COLO829 (cell line): ENCODE measurements at regions not wholly inside any gene's neighbourhood (a gene's known extent, or its start where the extent isn't known, plus 50 kb on each side); places are given as distances from the start of the nearest gene placed in this dataset.
A peak's percentile ranks its signal among the peaks of the same experiment; 100 is the strongest.
"Not testable (repeated sequence)": the region's sequence is repeated elsewhere in the genome, so short reads cannot be mapped to it uniquely, and the experiment has no call there.

Experiments
- DNase-seq: peaks from one replicate; pipeline ENCODE4 v3.0.0; 2012; ENCODE audit warnings: low spot score

DNA sequence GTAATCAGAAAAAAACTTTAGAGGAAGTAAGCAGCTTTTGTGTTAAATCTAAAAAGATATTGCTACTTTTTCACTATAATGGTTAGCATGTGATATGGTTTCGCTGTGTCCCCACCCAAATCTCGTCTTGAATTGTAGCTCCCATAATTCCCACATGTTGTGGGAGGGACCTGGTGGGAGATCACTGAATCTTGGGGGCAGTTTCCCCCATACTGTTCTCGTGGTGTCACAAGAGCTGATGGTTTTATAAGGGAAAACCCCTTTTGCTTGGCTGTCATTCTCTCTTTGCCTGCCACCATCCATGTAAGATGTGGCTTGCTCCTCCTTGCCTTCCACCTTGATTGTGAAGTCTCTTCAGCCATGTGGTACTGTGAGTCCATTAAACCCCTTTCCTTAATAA is 117.1 kb downstream of the KCNJ2 start:
- DNase-seq = no peak

GRCh38 chr17:70288540-70289290 is 119.4 kb downstream of the KCNJ2 start:
- no peak for DNase-seq

DNA sequence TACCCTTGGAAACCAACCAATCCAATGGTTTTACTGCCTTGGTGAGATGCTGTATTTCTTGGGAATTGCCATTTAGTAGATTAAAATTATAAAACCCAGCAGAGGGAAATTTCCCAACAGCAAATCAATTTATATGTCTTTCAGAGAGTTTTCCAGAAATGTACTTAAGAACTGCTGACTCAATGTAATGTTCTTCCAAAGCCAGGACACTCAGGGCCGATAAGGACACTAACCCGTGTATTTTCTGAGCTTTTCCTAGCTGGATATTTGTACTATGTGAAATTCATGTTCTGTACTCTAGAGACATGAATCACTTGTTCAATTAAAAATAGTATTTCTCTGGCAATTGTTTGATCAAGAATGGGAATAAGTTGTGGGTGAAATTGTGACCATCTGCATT is 121.4 kb downstream of the KCNJ2 start:
- no peak for DNase-seq

- DNase-seq = no peak
Measured at GRCh38 chr17:70292366-70292765, 123.0 kb downstream of the KCNJ2 start.

- DNase-seq = not testable (repeated sequence)
Measured at GRCh38 chr17:70293564-70294310, 124.4 kb downstream of the KCNJ2 start.

GRCh38 chr17:70295329-70295728 is 126.0 kb downstream of the KCNJ2 start:
- no peak for DNase-seq

- DNase-seq = no peak
Measured at GRCh38 chr17:70295731-70296130, 126.4 kb downstream of the KCNJ2 start.

DNA sequence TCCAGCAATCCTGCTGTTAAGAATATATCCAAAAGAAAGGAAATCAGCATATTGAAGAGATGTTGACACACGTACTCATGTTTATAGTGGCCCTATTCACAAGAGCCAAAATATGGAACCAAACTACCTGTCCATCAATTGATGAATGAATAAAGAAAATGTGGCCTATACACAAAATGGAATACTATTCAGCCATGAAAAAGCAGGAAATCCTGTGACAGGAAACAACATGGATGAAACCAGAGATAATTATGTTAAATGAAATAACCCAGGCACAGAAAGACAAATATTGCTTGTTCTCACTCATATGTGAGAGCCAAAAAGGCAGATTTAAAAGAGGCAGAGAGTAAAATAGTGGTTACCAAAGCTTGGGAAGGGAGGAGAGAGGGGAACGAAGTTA is 127.1 kb downstream of the KCNJ2 start:
- DNase-seq = no peak

- DNase-seq = no peak
Measured at GRCh38 chr17:70297397-70297796, 128.1 kb downstream of the KCNJ2 start.

DNA sequence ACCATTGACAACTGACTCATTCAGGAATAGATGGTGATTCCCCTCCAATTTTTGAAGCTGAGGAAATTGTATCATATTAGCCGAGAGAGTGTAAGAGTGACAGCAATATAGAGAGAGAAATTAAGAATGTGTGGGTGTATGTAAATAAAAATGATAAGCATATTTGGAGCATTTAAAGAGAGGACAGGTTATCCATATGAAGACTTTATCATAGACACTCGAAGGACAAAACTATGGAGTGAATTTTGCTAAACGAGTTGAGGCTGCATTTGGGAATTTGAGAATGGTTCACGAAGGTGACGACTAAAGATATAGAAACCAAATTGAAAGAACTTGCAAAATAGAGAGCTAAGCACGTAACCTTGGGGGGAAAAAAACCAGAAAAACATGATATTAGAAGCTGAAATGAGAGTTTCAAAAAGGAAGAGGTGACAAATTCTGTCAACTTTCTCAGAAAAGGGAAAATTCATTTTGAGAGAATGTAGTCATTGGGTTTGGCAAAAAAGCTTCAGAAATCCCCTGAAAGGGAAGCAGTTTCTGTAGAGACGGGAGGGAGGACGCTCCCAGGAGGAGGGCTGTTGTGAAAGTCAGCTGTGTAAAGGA is 129.7 kb downstream of the KCNJ2 start:
- no peak for DNase-seq

DNA sequence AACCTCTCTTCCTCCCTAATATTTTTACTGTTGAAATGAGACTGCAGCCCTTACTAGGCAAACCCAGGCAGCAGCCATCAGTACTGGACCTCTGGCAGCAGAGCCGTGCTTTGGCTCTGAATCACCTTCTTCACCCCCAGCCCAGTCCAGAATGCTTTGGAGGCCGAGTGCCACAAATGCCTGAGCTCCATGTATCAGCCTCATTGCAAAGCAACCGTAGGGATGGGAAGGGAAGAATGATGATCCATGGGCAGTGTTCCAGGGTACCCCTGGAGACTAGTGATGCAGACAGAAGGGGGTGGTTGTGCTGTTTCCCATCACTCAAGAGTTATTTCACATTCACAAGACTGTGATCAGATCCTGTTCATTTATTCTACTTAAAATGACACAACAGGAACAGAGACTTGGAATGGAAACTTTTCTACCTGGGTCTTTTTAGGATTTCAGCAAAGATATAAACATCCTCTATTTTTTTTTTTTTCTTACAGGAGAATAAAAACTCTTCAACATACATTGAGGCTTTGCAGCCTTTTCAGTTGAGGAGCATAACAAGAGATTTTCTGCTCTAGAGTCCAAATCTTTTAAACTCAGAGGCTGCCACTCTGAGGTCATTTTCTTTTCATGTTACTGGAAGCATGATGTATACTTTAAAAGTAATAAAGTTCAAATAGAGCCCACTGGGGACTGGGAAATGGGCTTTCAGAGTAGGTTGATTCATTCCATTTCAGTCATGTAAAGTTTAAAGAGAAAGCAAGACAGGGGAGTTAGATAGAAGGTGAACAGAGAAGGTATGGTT is 138.3 kb downstream of the KCNJ2 start:
- no peak for DNase-seq

- DNase-seq = no peak
Measured at GRCh38 chr17:70308618-70309017, 139.3 kb downstream of the KCNJ2 start.

DNA sequence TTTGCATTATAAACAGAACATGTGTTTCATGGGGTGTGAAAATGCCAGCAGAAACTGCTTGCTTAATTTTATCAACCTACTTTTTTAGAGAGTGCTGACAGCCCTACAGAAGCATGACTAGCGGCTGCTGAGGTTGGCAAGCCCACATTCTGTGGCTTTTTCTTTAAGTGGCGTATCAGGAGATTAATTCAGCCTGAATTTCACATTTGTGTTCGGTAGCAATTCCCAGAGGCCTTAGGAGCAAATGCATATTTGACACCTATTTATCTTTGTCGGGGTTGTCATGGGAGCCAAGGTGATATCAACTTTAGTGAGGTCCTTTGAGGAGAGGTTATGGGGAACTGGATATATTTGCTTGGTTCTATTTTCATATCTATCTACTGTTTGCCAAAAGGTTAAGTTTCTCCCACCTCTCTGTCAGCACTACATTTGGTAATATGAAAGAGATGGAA is 140.9 kb downstream of the KCNJ2 start:
- DNase-seq = no peak

GRCh38 chr17:70313086-70313852 is 143.9 kb downstream of the KCNJ2 start:
- no peak for DNase-seq

DNA sequence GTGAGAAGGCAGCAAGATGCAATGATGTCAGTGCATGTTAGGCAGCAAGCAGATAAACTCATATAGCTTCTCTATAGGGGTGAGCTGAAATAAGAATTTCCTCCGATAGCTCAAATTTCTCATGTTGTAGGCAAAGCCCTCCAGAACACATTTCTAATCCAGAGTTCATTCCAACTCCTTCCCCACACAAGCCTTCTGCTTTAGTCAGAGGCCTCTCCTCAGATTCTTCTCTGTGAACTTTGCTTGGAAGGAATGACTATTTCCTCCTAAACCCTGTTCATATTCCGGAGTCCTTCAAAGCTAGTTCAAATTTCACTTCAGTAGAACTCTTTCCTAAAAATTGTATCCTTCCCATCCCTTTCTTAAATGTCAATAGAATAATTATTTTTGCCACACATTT is 144.8 kb downstream of the KCNJ2 start:
- no peak for DNase-seq

GRCh38 chr17:70314506-70314905 is 145.2 kb downstream of the KCNJ2 start:
- no peak for DNase-seq

DNA sequence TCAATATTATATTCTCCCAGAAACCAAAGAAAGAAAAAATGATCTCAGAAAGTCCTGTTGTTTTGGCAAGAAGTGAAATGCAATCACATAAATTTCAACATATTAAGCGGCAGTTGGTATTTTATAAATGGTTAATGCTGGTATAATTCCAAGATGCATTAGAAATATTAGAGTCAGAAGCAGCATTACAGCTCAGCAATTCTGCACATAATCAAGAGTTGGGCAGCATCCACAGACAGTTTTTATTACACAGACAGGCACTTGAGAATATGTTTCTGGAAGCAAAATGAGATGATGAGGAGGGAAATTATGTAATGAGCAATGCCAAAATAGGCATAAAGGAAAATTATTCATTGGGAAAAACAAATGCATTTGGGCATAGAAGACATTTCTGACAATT is 148.1 kb downstream of the KCNJ2 start:
- no peak for DNase-seq

GRCh38 chr17:70318051-70318450 is 148.7 kb downstream of the KCNJ2 start:
- DNase-seq = no peak

GRCh38 chr17:70319516-70319915 is 150.2 kb downstream of the KCNJ2 start:
- no peak for DNase-seq

GRCh38 chr17:70320673-70321345 is 151.5 kb downstream of the KCNJ2 start:
- peak; percentile 4 for DNase-seq

GRCh38 chr17:70321352-70321751 is 152.0 kb downstream of the KCNJ2 start:
- DNase-seq = no peak
